ENCODE measurements at regions not wholly inside any gene's neighbourhood (a gene's known extent, or its start where the extent isn't known, plus 50 kb on each side); places are given as distances from the start of the nearest gene placed in this dataset.
A peak's percentile ranks its signal among the peaks of the same experiment; 100 is the strongest.

GRCh38 chr4:100739426-100739825, 221.6 kb upstream of the EMCN start:
- ChIA-PET RAD21 (ENCODE audit: low non-redundant PET in 1 of 2, low total read pairs in 2 of 2, uncharacterized antibody in 2 of 2, unreplicated experiment in 2 of 2) (no interaction called here), CTCF (interaction anchor here (2.0 to 2.1 kb wide), 2 partner anchors 646 to 742 kb away, joined by 11 to 12 read pairs; no protein-coding TSS in a partner anchor), POLR2A (interaction anchor here (0.7 to 2.1 kb wide), 2 partner anchors 10 to 323 kb away, joined by 3 to 5 read pairs; no protein-coding TSS in a partner anchor)
- no peaks in the 10 kb centered on the region for H3K27me3 ChIP-seq (ENCODE audit: insufficient read depth, low read length)
- H3K4me1 ChIP-seq (ENCODE audit: control insufficient read depth in 1 of 2, insufficient read depth in 2 of 2, low read length in 2 of 2), result peaks cover 12 to 25% of the 10 kb centered on the region in 2 experiments
- no peak overlapping the region for H3K9ac ChIP-seq (ENCODE audit: low read length)
- peaks cover 0 to 4% of the 10 kb centered on the region in 2 experiments; a peak in 1 of 4 replicates for H3K36me3 ChIP-seq (ENCODE audit: control insufficient read depth in 1 of 2, insufficient read depth in 2 of 2, low read length in 2 of 2)
- no peak overlapping the region for H3K4me3 ChIP-seq (replicated peaks in 1 of 2; ENCODE audit: low read depth in 1 of 2, low read length in 2 of 2)
- no peaks in the 10 kb centered on the region for H3K9me2 ChIP-seq (ENCODE audit: insufficient read depth)
- H3K9me3 ChIP-seq (ENCODE audit: control insufficient read depth in 1 of 2, insufficient read depth in 1 of 2, low read depth in 1 of 2, low read length in 2 of 2), result no peaks in the 10 kb centered on the region
- TF ChIP-seq ZNF274 (IDR thresholded peaks at IDR 0.05; ENCODE audit: low read depth, low read length), result no peak
- no peak for TF ChIP-seq TCF7L2 (IDR thresholded peaks at IDR 0.05; ENCODE audit: borderline replicate concordance, extremely low read depth, insufficient read depth, insufficient read length)
- no peak for TF ChIP-seq RAD21 (IDR thresholded peaks at IDR 0.05; ENCODE audit: low read depth)
- no peak for TF ChIP-seq POLR2AphosphoS5 (IDR thresholded peaks at IDR 0.05; ENCODE audit: low read depth, low read length)
- no peak for TF ChIP-seq CEBPB (IDR thresholded peaks at IDR 0.05; ENCODE audit: low read depth)
- no peak for TF ChIP-seq ELF1 (IDR thresholded peaks at IDR 0.05; ENCODE audit: borderline replicate concordance, low read depth)
- TF ChIP-seq CBX3 (IDR thresholded peaks at IDR 0.05; ENCODE audit: low read depth), result no peak
- TF ChIP-seq ATF3 (IDR thresholded peaks at IDR 0.05), result no peak
- TF ChIP-seq YY1 (IDR thresholded peaks at IDR 0.05; ENCODE audit: extremely low read depth, insufficient replicate concordance, low read depth, low read length), result no peak
- no peak for TF ChIP-seq EZH2phosphoT487 (IDR thresholded peaks at IDR 0.05; ENCODE audit: borderline replicate concordance)
- no peak for TF ChIP-seq SRF (IDR thresholded peaks at IDR 0.05; ENCODE audit: low read depth)
- TF ChIP-seq EGR1 (IDR thresholded peaks at IDR 0.05; ENCODE audit: low read depth), result no peak
- TF ChIP-seq EZH2 (IDR thresholded peaks at IDR 0.05), result no peak
- TF ChIP-seq ZFX (IDR thresholded peaks at IDR 0.05), result no peak
- TF ChIP-seq FOSL1 (IDR thresholded peaks at IDR 0.05; ENCODE audit: low read depth), result no peak
- TF ChIP-seq ZBTB33 (IDR thresholded peaks at IDR 0.05; ENCODE audit: extremely low read depth, insufficient replicate concordance, low read length), result no peak
- no peak for TF ChIP-seq MAX (IDR thresholded peaks at IDR 0.05)
- TF ChIP-seq SP1 (IDR thresholded peaks at IDR 0.05; ENCODE audit: low read depth), result no peak
- TF ChIP-seq SIN3A (IDR thresholded peaks at IDR 0.05; ENCODE audit: low read depth), result no peak
- no peak overlapping the region for H3K4me2 ChIP-seq (ENCODE audit: low read length)
- DNase-seq (ENCODE audit: low read depth, low spot score) (no peak), ATAC-seq (no peak)
- no peaks in the 10 kb centered on the region for H4K20me1 ChIP-seq (ENCODE audit: insufficient read depth)
- H3K27ac ChIP-seq (ENCODE audit: low read depth, low read length), result no peak overlapping the region
- intact Hi-C loops (cut with micrococcal nuclease), result loop anchor here (2.0 kb wide), 2 partner anchors 319 to 647 kb away; no protein-coding TSS in a partner anchor
- H3K79me2 ChIP-seq (ENCODE audit: insufficient read depth, low read length), result no peaks in the 10 kb centered on the region
- no TSS peak for BruUV-seq (replicated peaks)
- peak overlapping the region; percentile 49 for H2AFZ ChIP-seq (ENCODE audit: low read depth, low read length, poor library complexity, severe bottlenecking)
